Neutrophil (primary cell): ENCODE measurements at regions not wholly inside any gene's neighbourhood (a gene's known extent, or its start where the extent isn't known, plus 50 kb on each side); places are given as distances from the start of the nearest gene placed in this dataset.

Source experiments
- H3K27ac ChIP-seq: fragments of 200-600 bp; sonication (generic); 2 replicates; pipeline ENCODE4 v1.5.1; 2016; ENCODE audit warnings: mild to moderate bottlenecking, moderate library complexity
- H3K27me3 ChIP-seq: fragments of 200-600 bp; sonication (generic); 2 replicates; pipeline ENCODE4 v1.6.0; 2016; ENCODE audit warnings: mild to moderate bottlenecking
- H3K36me3 ChIP-seq: fragments of 200-600 bp; sonication (generic); 2 replicates; pipeline ENCODE4 v1.5.1; 2017
- H3K4me1 ChIP-seq, 2 experiments: fragments of 200-600 bp in 1 of 2; sonication (generic) in 1 of 2; 1 replicate in 1 of 2; 2 replicates in 1 of 2; pipeline versions ENCODE4 v1.5.1 to v1.6.1; 2013 to 2016; ENCODE audit warnings: low read depth in 1 of 2, low read length in 1 of 2, mild to moderate bottlenecking in 1 of 2, moderate library complexity in 1 of 2; ENCODE audit not compliant: control insufficient read depth in 1 of 2, insufficient read depth in 1 of 2
- H3K4me3 ChIP-seq, 2 experiments: fragments of 200-600 bp in 1 of 2; sonication (generic) in 1 of 2; 1 replicate in 1 of 2; 2 replicates in 1 of 2; pipeline ENCODE4 v1.5.1; 2013 to 2016; ENCODE audit warnings: low read depth in 1 of 2, low read length in 1 of 2, mild to moderate bottlenecking in 1 of 2, moderate library complexity in 1 of 2
- H3K9me3 ChIP-seq: fragments of 200-600 bp; sonication (generic); 2 replicates; pipeline ENCODE4 v1.5.1; 2016
- CTCF ChIP-seq: fragments of 200-600 bp; sonication (generic); IDR thresholded peaks from 2 replicates; pipeline ENCODE4 v1.5.1; 2016; ENCODE audit warnings: antibody characterized with exemption

- Histone ChIP-seq H3K9me3 (no peaks in the 10 kb centered on the region), H3K4me3 (no peak overlapping the region), H3K4me1 (no peaks in the 10 kb centered on the region), H3K36me3 (no peaks in the 10 kb centered on the region), H3K27me3 (no peaks in the 10 kb centered on the region), H3K27ac (no peak overlapping the region)
- TF ChIP-seq CTCF: no peak
Measured at GRCh38 chr21:16571594-16571993, 841.8 kb downstream of the USP25 start.

DNA sequence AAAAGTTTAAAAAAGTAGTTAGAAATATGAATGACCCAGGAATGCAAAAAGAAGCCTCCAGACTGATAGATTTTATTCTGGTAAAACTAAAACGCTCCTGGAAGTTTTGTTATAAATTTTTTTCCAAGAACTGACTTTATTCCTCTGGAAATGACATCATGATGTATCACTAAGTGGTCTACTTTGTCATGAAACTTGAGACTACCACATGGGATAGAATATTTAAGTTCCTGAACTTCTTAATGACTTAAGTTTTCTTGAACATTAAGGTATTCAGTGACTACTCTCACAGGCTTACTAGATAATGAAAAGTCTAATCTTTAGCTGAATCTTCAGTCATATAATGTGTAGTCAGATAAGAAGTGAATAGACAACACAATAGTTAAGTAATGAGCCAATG lies 842.2 kb downstream of the USP25 start:
- TF ChIP-seq CTCF: no peak
- H3K4me1 ChIP-seq: no peaks in the 10 kb centered on the region
- H3K36me3 ChIP-seq: no peaks in the 10 kb centered on the region
- no peaks in the 10 kb centered on the region for H3K27me3 ChIP-seq
- no peaks in the 10 kb centered on the region for H3K9me3 ChIP-seq
- no peak overlapping the region for H3K4me3 ChIP-seq
- H3K27ac ChIP-seq: no peak overlapping the region

GRCh38 chr21:16573578-16573977 lies 843.8 kb downstream of the USP25 start:
- H3K27ac ChIP-seq: no peak overlapping the region
- no peaks in the 10 kb centered on the region for H3K9me3 ChIP-seq
- no peaks in the 10 kb centered on the region for H3K27me3 ChIP-seq
- H3K36me3 ChIP-seq: no peaks in the 10 kb centered on the region
- no peak for TF ChIP-seq CTCF
- no peak overlapping the region for H3K4me3 ChIP-seq
- no peaks in the 10 kb centered on the region for H3K4me1 ChIP-seq

- no peak overlapping the region for H3K27ac ChIP-seq
- no peak for TF ChIP-seq CTCF
- H3K4me1 ChIP-seq: no peaks in the 10 kb centered on the region
- no peaks in the 10 kb centered on the region for H3K27me3 ChIP-seq
- H3K4me3 ChIP-seq: no peak overlapping the region
- no peaks in the 10 kb centered on the region for H3K36me3 ChIP-seq
- no peaks in the 10 kb centered on the region for H3K9me3 ChIP-seq
Measured at GRCh38 chr21:16577975-16578374, 848.2 kb downstream of the USP25 start.

- H3K9me3 ChIP-seq: no peaks in the 10 kb centered on the region
- no peak overlapping the region for H3K4me3 ChIP-seq
- H3K36me3 ChIP-seq: no peaks in the 10 kb centered on the region
- H3K4me1 ChIP-seq: no peaks in the 10 kb centered on the region
- H3K27me3 ChIP-seq: no peaks in the 10 kb centered on the region
- TF ChIP-seq CTCF: no peak
- H3K27ac ChIP-seq: no peak overlapping the region
Measured at GRCh38 chr21:16578912-16579311, 849.1 kb downstream of the USP25 start.

DNA sequence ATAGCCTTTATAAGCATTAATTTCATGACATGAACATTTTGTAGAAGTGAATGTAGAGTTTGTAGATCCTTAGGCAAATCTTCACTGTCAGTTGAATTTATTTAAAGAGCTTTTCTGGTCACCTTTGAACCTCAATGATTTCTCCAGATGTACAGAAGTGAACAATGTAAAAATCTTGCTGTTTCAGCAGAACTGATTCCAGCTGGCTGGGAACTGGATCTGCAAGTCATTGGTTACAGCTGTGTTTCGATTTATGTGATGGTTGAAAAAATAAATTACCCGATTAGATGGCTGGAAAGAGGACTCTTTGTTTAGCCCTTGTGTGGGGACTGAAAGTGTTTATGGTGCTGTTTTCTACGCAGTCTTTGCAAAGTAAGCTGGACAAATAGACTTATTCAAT lies 849.8 kb downstream of the USP25 start:
- no peak overlapping the region for H3K4me3 ChIP-seq
- no peaks in the 10 kb centered on the region for H3K27me3 ChIP-seq
- no peak for TF ChIP-seq CTCF
- no peak overlapping the region for H3K27ac ChIP-seq
- no peaks in the 10 kb centered on the region for H3K36me3 ChIP-seq
- no peaks in the 10 kb centered on the region for H3K9me3 ChIP-seq
- H3K4me1 ChIP-seq: no peaks in the 10 kb centered on the region
